ENCODE measurements at regions not wholly inside any gene's neighbourhood (a gene's known extent, or its start where the extent isn't known, plus 50 kb on each side); places are given as distances from the start of the nearest gene placed in this dataset.

GRCh38 chr6:16006681-16007080 is 122.2 kb upstream of the MYLIP start:
- no peak for TF ChIP-seq CTCF (IDR thresholded peaks at IDR 0.05; ENCODE audit: unreplicated experiment)

GRCh38 chr6:16004934-16005679 is 123.8 kb upstream of the MYLIP start:
- POLR2A ChIA-PET = no interaction called here
- intact Hi-C loops (cut with micrococcal nuclease) = no loop called here
- DNase-seq (ENCODE audit: unreplicated experiment) = peak; percentile 7

More at GRCh38 chr6:16006681-16007080, 122.2 kb upstream of the MYLIP start:
- CTCF ChIA-PET = no interaction called here
- Mint-ChIP-seq H3K4me1 (ENCODE audit: insufficient read depth, unreplicated experiment) (no peaks in the 10 kb centered on the region), H3K27me3 (ENCODE audit: insufficient read depth, unreplicated experiment) (no peaks in the 10 kb centered on the region), H3K4me3 (ENCODE audit: unreplicated experiment) (no peak overlapping the region), H3K36me3 (ENCODE audit: insufficient read depth, unreplicated experiment) (no peaks in the 10 kb centered on the region), H3K27ac (ENCODE audit: low read depth, unreplicated experiment) (no peak overlapping the region), H3K9me3 (ENCODE audit: unreplicated experiment) (no peaks in the 10 kb centered on the region)
- no peak for DNase-seq (ENCODE audit: unreplicated experiment)
- intact Hi-C loops (cut with micrococcal nuclease) = no loop called here
- POLR2A ChIA-PET = no interaction called here
- BruUV-seq (replicated peaks) = no TSS peak

GRCh38 chr6:16003197-16003491 is 125.7 kb upstream of the MYLIP start:
- no TSS peak for BruUV-seq (replicated peaks)
- ChIA-PET POLR2A (no interaction called here), CTCF (no interaction called here)
- H3K36me3 Mint-ChIP-seq (ENCODE audit: insufficient read depth, unreplicated experiment) = no peaks in the 10 kb centered on the region
- DNase-seq (ENCODE audit: unreplicated experiment) = no peak
- intact Hi-C loops (cut with micrococcal nuclease) = no loop called here
- peaks cover 3% of the 10 kb centered on the region for H3K27me3 Mint-ChIP-seq (ENCODE audit: insufficient read depth, unreplicated experiment)
- H3K4me3 Mint-ChIP-seq (ENCODE audit: unreplicated experiment) = no peak overlapping the region
- no peaks in the 10 kb centered on the region for H3K4me1 Mint-ChIP-seq (ENCODE audit: insufficient read depth, unreplicated experiment)
- no peaks in the 10 kb centered on the region for H3K9me3 Mint-ChIP-seq (ENCODE audit: unreplicated experiment)
- TF ChIP-seq CTCF (IDR thresholded peaks at IDR 0.05; ENCODE audit: unreplicated experiment) = no peak
- no peak overlapping the region for H3K27ac Mint-ChIP-seq (ENCODE audit: low read depth, unreplicated experiment)

More at GRCh38 chr6:16004934-16005679, 123.8 kb upstream of the MYLIP start:
- Mint-ChIP-seq H3K4me1 (ENCODE audit: insufficient read depth, unreplicated experiment) (no peaks in the 10 kb centered on the region), H3K9me3 (ENCODE audit: unreplicated experiment) (no peaks in the 10 kb centered on the region), H3K36me3 (ENCODE audit: insufficient read depth, unreplicated experiment) (no peaks in the 10 kb centered on the region), H3K27me3 (ENCODE audit: insufficient read depth, unreplicated experiment) (no peaks in the 10 kb centered on the region), H3K27ac (ENCODE audit: low read depth, unreplicated experiment) (no peak overlapping the region), H3K4me3 (ENCODE audit: unreplicated experiment) (no peak overlapping the region)
- CTCF ChIA-PET = interaction anchor here (0.7 kb wide), 1 partner anchor 289 kb away, joined by 3 read pairs; no protein-coding TSS in a partner anchor
- TF ChIP-seq CTCF (IDR thresholded peaks at IDR 0.05; ENCODE audit: unreplicated experiment) = no peak
- no TSS peak for BruUV-seq (replicated peaks)

GRCh38 chr6:16002332-16003196 is 126.3 kb upstream of the MYLIP start:
- peaks cover 9% of the 10 kb centered on the region for H3K27me3 Mint-ChIP-seq (ENCODE audit: insufficient read depth, unreplicated experiment)
- H3K27ac Mint-ChIP-seq (ENCODE audit: low read depth, unreplicated experiment) = no peak overlapping the region
- POLR2A ChIA-PET = no interaction called here
- no peaks in the 10 kb centered on the region for H3K9me3 Mint-ChIP-seq (ENCODE audit: unreplicated experiment)
- DNase-seq (ENCODE audit: unreplicated experiment) = no peak
- H3K36me3 Mint-ChIP-seq (ENCODE audit: insufficient read depth, unreplicated experiment) = no peaks in the 10 kb centered on the region
- TF ChIP-seq CTCF (IDR thresholded peaks at IDR 0.05; ENCODE audit: unreplicated experiment) = no peak
- BruUV-seq (replicated peaks) = no TSS peak
- intact Hi-C loops (cut with micrococcal nuclease) = no loop called here
- H3K4me1 Mint-ChIP-seq (ENCODE audit: insufficient read depth, unreplicated experiment) = no peaks in the 10 kb centered on the region
- CTCF ChIA-PET = no interaction called here
- H3K4me3 Mint-ChIP-seq (ENCODE audit: unreplicated experiment) = no peak overlapping the region

Measured in MCF 10A (cell line).